ENCODE measurements at regions not wholly inside any gene's neighbourhood (a gene's known extent, or its start where the extent isn't known, plus 50 kb on each side); places are given as distances from the start of the nearest gene placed in this dataset.

GRCh38 chr13:57933606-57934005 lies 302.1 kb downstream of the PCDH17 start:
- Histone ChIP-seq H3K4me2 (ENCODE audit: low read length) (no peak overlapping the region), H3K27me3 (ENCODE audit: insufficient read depth, low read length) (no peaks in the 10 kb centered on the region), H3K23ac (ENCODE audit: low read length) (no peak overlapping the region), H3K4me1 (ENCODE audit: control insufficient read depth in 1 of 2, insufficient read depth in 2 of 2, low read length in 2 of 2) (no peaks in the 10 kb centered on the region), H2AFZ (ENCODE audit: insufficient read depth, low read length, poor library complexity) (no peak overlapping the region), H3K18ac (ENCODE audit: low read length) (no peak overlapping the region), H3K4me3 (ENCODE audit: low read depth, low read length) (no peak overlapping the region), H3K14ac (ENCODE audit: low read length) (no peak overlapping the region), H4K8ac (ENCODE audit: low read depth, low read length) (no peak overlapping the region), H3K27ac (ENCODE audit: low read depth, low read length) (no peak overlapping the region), H3K9me3 (ENCODE audit: insufficient read depth, low read depth, low read length) (no peaks in the 10 kb centered on the region), H3K36me3 (ENCODE audit: control insufficient read depth in 1 of 2, insufficient read depth in 2 of 2, low read length in 2 of 2) (no peaks in the 10 kb centered on the region), H2BK120ac (ENCODE audit: insufficient read depth, low read length, poor library complexity) (no peak overlapping the region), H3K4ac (ENCODE audit: low read depth, low read length) (no peak overlapping the region), H2BK12ac (ENCODE audit: low read length) (no peak overlapping the region), H3K9ac (ENCODE audit: low read length) (no peak overlapping the region), H3K79me1 (ENCODE audit: low read length) (no peaks in the 10 kb centered on the region), H2BK5ac (ENCODE audit: low read depth, low read length, poor library complexity) (no peak overlapping the region), H3K79me2 (ENCODE audit: control insufficient read depth, insufficient read depth, low read length, poor library complexity) (no peaks in the 10 kb centered on the region), H2AK5ac (ENCODE audit: low read length) (no peak overlapping the region), H4K12ac (ENCODE audit: low read depth, low read length) (no peak overlapping the region), H4K91ac (ENCODE audit: low read depth, low read length) (no peak overlapping the region)
- WGBS (ENCODE audit: extremely low coverage, insufficient coverage, insufficient read length) = no CpG with 5 or more reads among the region's 1 CpG
- no peak for DNase-seq

DNA sequence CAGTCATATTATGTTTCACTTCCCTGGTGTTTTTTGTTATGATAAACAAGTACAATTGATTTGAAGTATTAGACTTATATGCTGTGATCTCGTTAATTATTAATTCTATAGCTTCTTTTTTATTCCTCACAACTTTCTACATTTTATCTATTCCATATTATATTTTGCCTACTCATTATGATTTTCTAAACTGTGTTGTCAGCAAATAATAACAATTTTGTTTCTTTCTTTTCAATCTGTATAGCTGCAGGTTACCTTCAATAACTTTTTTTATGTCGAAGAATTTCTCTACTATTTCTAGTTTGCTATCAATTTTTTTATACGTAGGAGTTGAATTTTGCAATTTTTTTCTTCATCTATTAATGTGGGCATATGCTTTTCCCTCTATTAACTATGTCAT lies 304.4 kb downstream of the PCDH17 start:
- Histone ChIP-seq H3K4me3 (ENCODE audit: low read depth, low read length) (no peak overlapping the region), H2BK120ac (ENCODE audit: insufficient read depth, low read length, poor library complexity) (no peak overlapping the region), H2BK5ac (ENCODE audit: low read depth, low read length, poor library complexity) (no peak overlapping the region), H3K36me3 (ENCODE audit: control insufficient read depth in 1 of 2, insufficient read depth in 2 of 2, low read length in 2 of 2) (no peaks in the 10 kb centered on the region), H3K14ac (ENCODE audit: low read length) (no peak overlapping the region), H3K18ac (ENCODE audit: low read length) (no peak overlapping the region), H4K91ac (ENCODE audit: low read depth, low read length) (no peak overlapping the region), H3K27me3 (ENCODE audit: insufficient read depth, low read length) (no peaks in the 10 kb centered on the region), H4K12ac (ENCODE audit: low read depth, low read length) (no peak overlapping the region), H3K79me2 (ENCODE audit: control insufficient read depth, insufficient read depth, low read length, poor library complexity) (no peaks in the 10 kb centered on the region), H2BK12ac (ENCODE audit: low read length) (no peak overlapping the region), H4K8ac (ENCODE audit: low read depth, low read length) (no peak overlapping the region), H2AFZ (ENCODE audit: insufficient read depth, low read length, poor library complexity) (no peak overlapping the region), H3K4me1 (ENCODE audit: control insufficient read depth in 1 of 2, insufficient read depth in 2 of 2, low read length in 2 of 2) (no peaks in the 10 kb centered on the region), H3K9ac (ENCODE audit: low read length) (no peak overlapping the region), H3K4ac (ENCODE audit: low read depth, low read length) (no peak overlapping the region), H3K23ac (ENCODE audit: low read length) (no peak overlapping the region), H2AK5ac (ENCODE audit: low read length) (no peak overlapping the region), H3K9me3 (ENCODE audit: insufficient read depth, low read depth, low read length) (no peaks in the 10 kb centered on the region), H3K4me2 (ENCODE audit: low read length) (no peak overlapping the region), H3K27ac (ENCODE audit: low read depth, low read length) (no peak overlapping the region), H3K79me1 (ENCODE audit: low read length) (no peaks in the 10 kb centered on the region)
- WGBS (ENCODE audit: extremely low coverage, insufficient coverage, insufficient read length) = no CpG with 5 or more reads among the region's 3 CpGs
- no peak for DNase-seq

DNA sequence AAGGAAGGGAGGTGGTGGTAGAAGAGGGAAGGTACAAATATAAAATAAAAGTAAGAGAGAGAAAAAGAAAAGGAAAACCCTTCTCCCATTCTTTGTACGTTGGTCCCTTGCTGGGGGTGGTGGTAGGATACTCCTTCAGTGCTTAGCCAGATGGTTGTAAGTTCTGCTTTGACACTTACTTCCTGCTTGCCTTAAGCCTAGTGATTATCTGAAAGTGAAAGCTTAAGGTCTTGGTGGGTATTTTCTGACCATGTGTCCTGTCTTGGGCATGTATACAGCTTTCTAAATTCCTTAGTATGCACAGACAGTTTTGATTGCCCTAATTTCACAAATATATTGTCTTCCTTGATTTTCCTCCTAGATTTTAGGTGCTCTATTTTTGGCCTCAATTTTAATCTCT lies 314.8 kb downstream of the PCDH17 start:
- no peak overlapping the region for H2BK12ac ChIP-seq (ENCODE audit: low read length)
- no CpG with 5 or more reads among the region's 1 CpG for WGBS (ENCODE audit: extremely low coverage, insufficient coverage, insufficient read length)

GRCh38 chr13:57948884-57949283 lies 317.3 kb downstream of the PCDH17 start:
- no peaks in the 10 kb centered on the region for H3K36me3 ChIP-seq (ENCODE audit: control insufficient read depth in 1 of 2, insufficient read depth in 2 of 2, low read length in 2 of 2)
- H3K9ac ChIP-seq (ENCODE audit: low read length) = no peak overlapping the region
- H3K4me1 ChIP-seq (ENCODE audit: control insufficient read depth in 1 of 2, insufficient read depth in 2 of 2, low read length in 2 of 2) = no peaks in the 10 kb centered on the region
- H2AK5ac ChIP-seq (ENCODE audit: low read length) = no peak overlapping the region
- H4K12ac ChIP-seq (ENCODE audit: low read depth, low read length) = no peak overlapping the region
- H3K18ac ChIP-seq (ENCODE audit: low read length) = no peak overlapping the region
- no peaks in the 10 kb centered on the region for H3K27me3 ChIP-seq (ENCODE audit: insufficient read depth, low read length)
- H3K14ac ChIP-seq (ENCODE audit: low read length) = no peak overlapping the region
- H3K27ac ChIP-seq (ENCODE audit: low read depth, low read length) = no peak overlapping the region
- H2BK120ac ChIP-seq (ENCODE audit: insufficient read depth, low read length, poor library complexity) = no peak overlapping the region
- H3K23ac ChIP-seq (ENCODE audit: low read length) = no peak overlapping the region
- no CpG with 5 or more reads among the region's 3 CpGs for WGBS (ENCODE audit: extremely low coverage, insufficient coverage, insufficient read length)
- no peaks in the 10 kb centered on the region for H3K79me2 ChIP-seq (ENCODE audit: control insufficient read depth, insufficient read depth, low read length, poor library complexity)
- H2AFZ ChIP-seq (ENCODE audit: insufficient read depth, low read length, poor library complexity) = no peak overlapping the region
- H3K4me2 ChIP-seq (ENCODE audit: low read length) = no peak overlapping the region
- peaks cover 2% of the 10 kb centered on the region for H3K9me3 ChIP-seq (ENCODE audit: insufficient read depth, low read depth, low read length)
- H3K4me3 ChIP-seq (ENCODE audit: low read depth, low read length) = no peak overlapping the region
- no peaks in the 10 kb centered on the region for H3K79me1 ChIP-seq (ENCODE audit: low read length)
- DNase-seq = no peak
- no peak overlapping the region for H4K91ac ChIP-seq (ENCODE audit: low read depth, low read length)
- H4K8ac ChIP-seq (ENCODE audit: low read depth, low read length) = no peak overlapping the region
- no peak overlapping the region for H2BK5ac ChIP-seq (ENCODE audit: low read depth, low read length, poor library complexity)
- H3K4ac ChIP-seq (ENCODE audit: low read depth, low read length) = no peak overlapping the region
- no peak overlapping the region for H2BK12ac ChIP-seq (ENCODE audit: low read length)

More for the DNA sequence above, 314.8 kb downstream of the PCDH17 start:
- H2BK5ac ChIP-seq (ENCODE audit: low read depth, low read length, poor library complexity) = no peak overlapping the region
- no peaks in the 10 kb centered on the region for H3K27me3 ChIP-seq (ENCODE audit: insufficient read depth, low read length)
- H3K9me3 ChIP-seq (ENCODE audit: insufficient read depth, low read depth, low read length) = peaks cover 2% of the 10 kb centered on the region
- H2AFZ ChIP-seq (ENCODE audit: insufficient read depth, low read length, poor library complexity) = no peak overlapping the region
- H3K4ac ChIP-seq (ENCODE audit: low read depth, low read length) = no peak overlapping the region
- H4K12ac ChIP-seq (ENCODE audit: low read depth, low read length) = no peak overlapping the region
- H3K79me2 ChIP-seq (ENCODE audit: control insufficient read depth, insufficient read depth, low read length, poor library complexity) = no peaks in the 10 kb centered on the region
- no peak overlapping the region for H3K27ac ChIP-seq (ENCODE audit: low read depth, low read length)
- no peaks in the 10 kb centered on the region for H3K79me1 ChIP-seq (ENCODE audit: low read length)
- no peak overlapping the region for H3K18ac ChIP-seq (ENCODE audit: low read length)
- no peak overlapping the region for H4K91ac ChIP-seq (ENCODE audit: low read depth, low read length)
- no peak overlapping the region for H3K23ac ChIP-seq (ENCODE audit: low read length)
- no peak overlapping the region for H3K4me2 ChIP-seq (ENCODE audit: low read length)
- H2AK5ac ChIP-seq (ENCODE audit: low read length) = no peak overlapping the region
- no peak overlapping the region for H4K8ac ChIP-seq (ENCODE audit: low read depth, low read length)
- H3K14ac ChIP-seq (ENCODE audit: low read length) = no peak overlapping the region
- no peak overlapping the region for H3K9ac ChIP-seq (ENCODE audit: low read length)
- H3K36me3 ChIP-seq (ENCODE audit: control insufficient read depth in 1 of 2, insufficient read depth in 2 of 2, low read length in 2 of 2) = no peaks in the 10 kb centered on the region
- no peak overlapping the region for H3K4me3 ChIP-seq (ENCODE audit: low read depth, low read length)
- no peaks in the 10 kb centered on the region for H3K4me1 ChIP-seq (ENCODE audit: control insufficient read depth in 1 of 2, insufficient read depth in 2 of 2, low read length in 2 of 2)
- H2BK120ac ChIP-seq (ENCODE audit: insufficient read depth, low read length, poor library complexity) = no peak overlapping the region
- no peak for DNase-seq

All from trophoblast cell (in vitro differentiated cells and primary cell).